GM12864 (cell line): ENCODE measurements at regions not wholly inside any gene's neighbourhood (a gene's known extent, or its start where the extent isn't known, plus 50 kb on each side); places are given as distances from the start of the nearest gene placed in this dataset.

Source experiments
- DNase-seq: peaks from one replicate; pipeline ENCODE4 v3.0.0-alpha.2; 2011; ENCODE audit warnings: low read depth
- H3K4me3 ChIP-seq: 2 replicates; pipeline ENCODE4 v1.5.1; 2011; ENCODE audit warnings: mild to moderate bottlenecking, low read depth, low read length, control low read depth
- TF ChIP-seq, protein P1 (sequence below): IDR thresholded peaks from 2 replicates; pipeline ENCODE4 v1.5.1; 2011; ENCODE audit warnings: low read depth, mild to moderate bottlenecking, moderate library complexity, low read length, control low read depth, inconsistent platforms; ENCODE audit errors: missing control alignments

DNA sequence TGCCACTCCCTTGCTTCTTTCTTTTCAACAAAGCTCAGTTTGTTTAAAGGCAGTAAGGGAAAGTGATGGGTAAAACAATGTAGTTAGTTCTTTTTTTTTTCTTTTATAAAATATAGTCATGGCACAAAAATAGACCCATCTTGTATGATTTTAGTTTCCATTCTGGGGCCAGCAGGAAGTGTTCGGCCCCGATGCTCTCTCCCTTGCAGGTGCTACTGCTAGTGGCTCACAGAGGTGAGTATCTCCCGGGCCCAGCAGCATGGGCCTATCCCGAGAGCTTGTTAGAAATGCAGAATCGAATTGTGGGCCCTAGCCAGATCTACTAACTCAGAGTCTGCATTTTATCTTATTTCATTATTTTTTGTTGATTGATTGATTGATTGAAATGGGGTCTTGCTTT lies 78.7 kb downstream of the SYNE3 start:
- TF ChIP-seq, protein P1, sequence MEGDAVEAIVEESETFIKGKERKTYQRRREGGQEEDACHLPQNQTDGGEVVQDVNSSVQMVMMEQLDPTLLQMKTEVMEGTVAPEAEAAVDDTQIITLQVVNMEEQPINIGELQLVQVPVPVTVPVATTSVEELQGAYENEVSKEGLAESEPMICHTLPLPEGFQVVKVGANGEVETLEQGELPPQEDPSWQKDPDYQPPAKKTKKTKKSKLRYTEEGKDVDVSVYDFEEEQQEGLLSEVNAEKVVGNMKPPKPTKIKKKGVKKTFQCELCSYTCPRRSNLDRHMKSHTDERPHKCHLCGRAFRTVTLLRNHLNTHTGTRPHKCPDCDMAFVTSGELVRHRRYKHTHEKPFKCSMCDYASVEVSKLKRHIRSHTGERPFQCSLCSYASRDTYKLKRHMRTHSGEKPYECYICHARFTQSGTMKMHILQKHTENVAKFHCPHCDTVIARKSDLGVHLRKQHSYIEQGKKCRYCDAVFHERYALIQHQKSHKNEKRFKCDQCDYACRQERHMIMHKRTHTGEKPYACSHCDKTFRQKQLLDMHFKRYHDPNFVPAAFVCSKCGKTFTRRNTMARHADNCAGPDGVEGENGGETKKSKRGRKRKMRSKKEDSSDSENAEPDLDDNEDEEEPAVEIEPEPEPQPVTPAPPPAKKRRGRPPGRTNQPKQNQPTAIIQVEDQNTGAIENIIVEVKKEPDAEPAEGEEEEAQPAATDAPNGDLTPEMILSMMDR = no peak
- no peak for DNase-seq
- H3K4me3 ChIP-seq = no peak overlapping the region

DNA sequence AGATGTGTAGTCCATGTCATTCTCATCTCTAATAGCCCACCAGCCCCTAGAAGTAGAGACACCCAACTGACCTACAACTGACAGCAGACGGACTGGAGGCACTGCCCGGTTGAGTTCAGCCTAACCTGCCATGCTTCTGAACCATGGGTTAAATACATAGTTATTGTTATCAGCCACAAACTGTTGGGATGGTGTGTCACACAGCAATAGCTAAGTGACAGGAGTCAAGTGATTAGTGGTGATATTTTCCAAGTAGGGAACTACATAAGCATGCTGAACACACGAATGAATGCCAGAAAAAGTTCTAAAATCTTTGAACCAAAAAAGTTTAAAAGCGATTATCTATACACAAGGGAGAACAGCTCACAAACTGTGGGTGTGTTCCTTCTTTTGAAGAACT lies 80.1 kb downstream of the SYNE3 start:
- H3K4me3 ChIP-seq = no peak overlapping the region
- TF ChIP-seq, protein P1 = no peak
- no peak for DNase-seq

DNA sequence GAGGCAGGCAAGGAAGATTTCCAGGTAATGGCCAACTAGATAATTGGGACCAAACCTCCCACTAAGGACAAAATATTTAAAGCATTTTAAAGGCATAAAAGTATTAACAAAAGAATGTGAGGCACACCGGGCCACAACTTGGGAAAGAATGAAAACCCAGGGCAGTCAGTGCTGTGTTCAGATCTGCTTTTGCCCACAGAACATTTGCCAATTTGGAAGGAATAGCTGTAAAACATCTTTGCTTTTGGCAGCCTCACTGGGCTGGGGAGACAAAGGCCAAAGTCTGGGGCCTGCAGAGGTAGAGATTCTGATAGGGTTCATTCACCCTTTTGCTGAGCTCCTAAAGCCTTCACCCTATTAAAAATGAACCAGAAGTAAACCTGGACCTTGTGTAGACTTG lies 82.3 kb downstream of the SYNE3 start:
- TF ChIP-seq, protein P1 = no peak
- no peak overlapping the region for H3K4me3 ChIP-seq
- DNase-seq = no peak

- no peak overlapping the region for H3K4me3 ChIP-seq
- DNase-seq = no peak
- TF ChIP-seq, protein P1 = peak; percentile 0
Observed at GRCh38 chr14:95433094-95433478, 83.4 kb downstream of the SYNE3 start.

GRCh38 chr14:95432144-95433093 lies 84.0 kb downstream of the SYNE3 start:
- no peak for DNase-seq
- H3K4me3 ChIP-seq = no peak overlapping the region
- TF ChIP-seq, protein P1 = peak; percentile 32

DNA sequence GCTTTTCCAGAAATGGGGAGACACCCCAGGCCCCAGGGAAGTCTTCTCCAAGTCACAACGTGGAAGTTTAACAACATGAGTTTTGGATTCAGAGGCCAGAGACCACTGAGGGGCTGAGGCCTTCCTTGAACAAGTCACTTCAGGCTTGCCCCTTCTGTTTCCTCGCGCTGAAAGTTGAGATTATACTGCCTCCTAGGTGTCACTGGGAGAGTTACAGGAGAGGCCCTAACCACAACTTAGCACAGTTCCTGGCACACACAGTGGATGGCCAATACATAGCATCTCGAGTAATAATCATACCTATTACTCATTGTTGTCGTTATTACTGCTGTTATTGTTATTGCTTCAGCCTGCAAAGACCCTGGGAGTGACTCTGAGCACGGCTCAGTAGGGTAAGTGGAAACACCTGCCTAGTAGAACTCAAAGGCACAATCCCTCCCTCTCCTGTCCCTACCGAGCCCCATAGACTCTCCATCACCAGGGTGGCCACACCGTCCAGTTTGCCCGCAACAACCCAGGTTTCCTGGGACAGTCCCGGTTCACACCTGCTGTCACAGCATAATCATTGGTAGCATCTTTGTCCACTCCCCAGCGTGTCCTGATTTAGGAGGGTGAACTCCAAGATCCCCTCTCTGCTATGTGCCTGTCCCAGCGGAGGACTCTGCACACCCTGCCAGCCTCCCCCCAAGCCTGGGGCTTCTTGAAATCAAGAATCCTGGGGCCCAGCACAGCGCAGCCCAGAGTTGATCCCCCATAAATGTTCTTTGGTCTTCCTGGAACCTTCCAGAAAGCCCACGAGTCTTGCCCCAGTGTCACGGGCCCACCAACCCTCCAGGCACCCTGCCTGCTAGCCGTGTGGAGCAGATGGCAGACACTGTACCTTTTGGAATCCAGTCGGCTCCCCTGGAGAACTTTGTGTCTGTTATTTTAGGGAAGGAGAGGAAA lies 85.0 kb downstream of the SYNE3 start:
- DNase-seq = no peak
- TF ChIP-seq, protein P1 = peak; percentile 56
- H3K4me3 ChIP-seq = no peak overlapping the region
